B cell (primary cell): ENCODE measurements at regions not wholly inside any gene's neighbourhood (a gene's known extent, or its start where the extent isn't known, plus 50 kb on each side); places are given as distances from the start of the nearest gene placed in this dataset.

ENCODE experiments used
- ATAC-seq: fragments of 200-7000 bp; cut with Tn5 transposase; one replicate; pipeline ENCODE4 v1.10.0; 2021; ENCODE audit warnings: low read depth, mild to moderate bottlenecking, moderate number of reproducible peaks, moderate library complexity
- CTCF ChIA-PET: fragments of 350-600 bp; sonication (Branson Sonifier 250); formaldehyde crosslinking; loops from one replicate; lab custom pipeline; 2021; ENCODE audit warnings: antibody characterized with exemption, inconsistent platforms; lab: Charles Lee
- POLR2A ChIA-PET: fragments of 350-600 bp; sonication (Branson Sonifier 250); formaldehyde crosslinking; loops from one replicate; lab custom pipeline; 2021; ENCODE audit warnings: antibody characterized with exemption; lab: Charles Lee
- DNase-seq: peaks from one replicate; pipeline ENCODE4 v3.0.0; 2013
- H2AFZ ChIP-seq: 2 replicates; pipeline ENCODE4 v1.6.1; 2012; ENCODE audit warnings: mild to moderate bottlenecking, low read depth, low read length; ENCODE audit not compliant: insufficient read depth, poor library complexity, severe bottlenecking
- H3K27ac ChIP-seq, 2 donors: 1 replicate in 1 of 2; 2 replicates in 1 of 2; pipeline ENCODE4 v1.5.1; 2012 to 2013; ENCODE audit warnings: low read length in 2 of 2, mild to moderate bottlenecking in 2 of 2, moderate library complexity in 1 of 2
- H3K27me3 ChIP-seq, 4 experiments: fragments of 200-600 bp in 1 of 4; sonication (generic) in 1 of 4; replicated peaks in 1 of 4; 1 replicate in 2 of 4; 2 replicates in 2 of 4; pipeline versions ENCODE4 v1.6.1 to v1.7.0; 2013 to 2016; ENCODE audit warnings: low read length in 3 of 4, mild to moderate bottlenecking in 2 of 4, mixed read lengths in 1 of 4, moderate library complexity in 1 of 4; ENCODE audit not compliant: insufficient read depth in 4 of 4, control insufficient read depth in 3 of 4; ENCODE audit errors: control extremely low read depth in 1 of 4
- H3K36me3 ChIP-seq, 2 experiments: replicated peaks in 1 of 2; 1 replicate in 1 of 2; 2 replicates in 1 of 2; pipeline versions ENCODE4 v1.6.1 to v1.7.1; 2013; ENCODE audit warnings: low read length in 1 of 2; ENCODE audit not compliant: insufficient read depth in 2 of 2, control insufficient read depth in 1 of 2; ENCODE audit errors: control extremely low read depth in 1 of 2, extremely low read depth in 1 of 2
- H3K4me1 ChIP-seq, 2 donors: fragments of 200-600 bp in 1 of 2; sonication (generic) in 1 of 2; 1 replicate in 1 of 2; 2 replicates in 1 of 2; pipeline versions ENCODE4 v1.5.1 to v1.6.1; 2013 to 2017; ENCODE audit warnings: low read length in 2 of 2; ENCODE audit not compliant: control insufficient read depth in 2 of 2, insufficient read depth in 2 of 2
- H3K4me2 ChIP-seq: replicated peaks from 2 replicates; pipeline ENCODE3; 2012; ENCODE audit warnings: mild to moderate bottlenecking, low read depth, low read length; ENCODE audit not compliant: poor library complexity, severe bottlenecking
- H3K4me3 ChIP-seq, 5 experiments: fragments of 200-600 bp in 1 of 5; sonication (generic) in 1 of 5; 1 replicate in 3 of 5; 2 replicates in 2 of 5; pipeline versions ENCODE4 v1.5.1 to v1.7.0; 2011 to 2016; ENCODE audit warnings: low read length in 4 of 5, mild to moderate bottlenecking in 4 of 5, low read depth in 2 of 5, control low read depth in 1 of 5, moderate library complexity in 1 of 5; ENCODE audit not compliant: insufficient read depth in 1 of 5; ENCODE audit errors: control extremely low read depth in 1 of 5, extremely low read depth in 1 of 5
- H3K79me2 ChIP-seq: fragments of 200-600 bp; sonication (generic); one replicate; pipeline ENCODE4 v1.6.0; 2016; ENCODE audit warnings: low read length; ENCODE audit not compliant: control insufficient read depth, insufficient read depth
- H3K9ac ChIP-seq: fragments of 200-600 bp; sonication (generic); 2 replicates; pipeline ENCODE4 v1.6.1; 2017; ENCODE audit warnings: mild to moderate bottlenecking, low read length, moderate library complexity
- H3K9me3 ChIP-seq, 3 donors: one replicate each; pipeline versions ENCODE4 v1.6.1 to v1.7.1; 2013; ENCODE audit warnings: low read length in 2 of 3; ENCODE audit not compliant: control insufficient read depth in 2 of 3, insufficient read depth in 1 of 3; ENCODE audit errors: control extremely low read depth in 1 of 3
- H4K20me1 ChIP-seq: 2 replicates; pipeline ENCODE4 v1.6.0; 2012; ENCODE audit warnings: mild to moderate bottlenecking, low read length; ENCODE audit not compliant: insufficient read depth, control insufficient read depth, poor library complexity, severe bottlenecking
- H3K27ac Mint-ChIP-seq: one replicate; pipeline ENCODE4 v1.8.0; 2021; ENCODE audit warnings: mixed read lengths
- H3K27me3 Mint-ChIP-seq: one replicate; pipeline ENCODE4 v1.8.0; 2021; ENCODE audit warnings: mixed read lengths
- H3K4me1 Mint-ChIP-seq: one replicate; pipeline ENCODE4 v1.8.0; 2021; ENCODE audit warnings: mixed read lengths
- H3K4me3 Mint-ChIP-seq: one replicate; pipeline ENCODE4 v1.8.0; 2021; ENCODE audit warnings: mixed read lengths
- H3K9me3 Mint-ChIP-seq: one replicate; pipeline ENCODE4 v1.8.0; 2022; ENCODE audit warnings: mixed read lengths; ENCODE audit not compliant: insufficient read depth
- CTCF ChIP-seq: fragments of 200-600 bp; IDR thresholded peaks from one replicate; pipeline ENCODE4 v1.8.0; 2022; ENCODE audit warnings: antibody characterized with exemption, mild to moderate bottlenecking
- EZH2 ChIP-seq: IDR thresholded peaks from 2 replicates; pipeline ENCODE4 v1.6.1; 2012; ENCODE audit warnings: borderline replicate concordance, low read depth, mild to moderate bottlenecking, moderate library complexity, low read length; ENCODE audit not compliant: insufficient read depth, poor library complexity, severe bottlenecking
- WGBS: methylation state at CpG from one replicate; pipeline ENCODE4 v1.1.5; 2013; ENCODE audit warnings: missing lambda C conversion rate; ENCODE audit not compliant: insufficient coverage; 5-methylcytosine and 5-hydroxymethylcytosine counted together
- intact Hi-C: fragments of 100-400 bp; cut with micrococcal nuclease; formaldehyde crosslinking; loops from one replicate; pipeline ENCODE4 v1.10.0; 2022

- H3K4me3 Mint-ChIP-seq = no peak overlapping the region
- no peak overlapping the region for H3K9ac ChIP-seq
- H2AFZ ChIP-seq = no peak overlapping the region
- H3K9me3 ChIP-seq = peaks cover 0 to 2% (median 0%) of the 10 kb centered on the region in 3 donors
- no peaks in the 10 kb centered on the region for H3K27me3 ChIP-seq
- H3K27ac Mint-ChIP-seq = no peak overlapping the region
- no CpG with 5 or more reads among the region's 2 CpGs for WGBS
- no peak overlapping the region for H3K27ac ChIP-seq
- H3K4me1 Mint-ChIP-seq = no peaks in the 10 kb centered on the region
- H3K4me2 ChIP-seq = no peak overlapping the region
- H3K36me3 ChIP-seq = no peaks in the 10 kb centered on the region
- no peak for ATAC-seq
- no peaks in the 10 kb centered on the region for H3K27me3 Mint-ChIP-seq
- H3K4me1 ChIP-seq = no peaks in the 10 kb centered on the region
- CTCF ChIA-PET = interaction anchor here (1.0 kb wide), 1 partner anchor 8 kb away, joined by 3 read pairs; no protein-coding TSS in a partner anchor
- intact Hi-C loops = no loop called here
- H4K20me1 ChIP-seq = no peaks in the 10 kb centered on the region
- POLR2A ChIA-PET = no interaction called here
- DNase-seq = no peak
- TF ChIP-seq EZH2 (no peak), CTCF (no peak)
- no peaks in the 10 kb centered on the region for H3K79me2 ChIP-seq
- H3K4me3 ChIP-seq = no peak overlapping the region
- peaks cover 3% of the 10 kb centered on the region for H3K9me3 Mint-ChIP-seq
Measured at GRCh38 chr15:37536967-37537605, 397.4 kb upstream of the TMCO5A start.

GRCh38 chr15:37537802-37538201 is 396.6 kb upstream of the TMCO5A start:
- Mint-ChIP-seq H3K4me1 (no peaks in the 10 kb centered on the region), H3K27me3 (no peaks in the 10 kb centered on the region), H3K4me3 (no peak overlapping the region), H3K9me3 (peaks cover 3% of the 10 kb centered on the region), H3K27ac (no peak overlapping the region)
- ATAC-seq (no peak), DNase-seq (no peak)
- intact Hi-C loops = no loop called here
- Histone ChIP-seq H2AFZ (no peak overlapping the region), H3K9ac (no peak overlapping the region), H3K4me1 (no peaks in the 10 kb centered on the region), H4K20me1 (no peaks in the 10 kb centered on the region), H3K4me2 (no peak overlapping the region), H3K27me3 (no peaks in the 10 kb centered on the region), H3K79me2 (no peaks in the 10 kb centered on the region), H3K27ac (no peak overlapping the region), H3K4me3 (no peak overlapping the region), H3K9me3 (peaks cover 0 to 2% (median 0%) of the 10 kb centered on the region in 3 donors), H3K36me3 (no peaks in the 10 kb centered on the region)
- POLR2A ChIA-PET = no interaction called here
- no CpG with 5 or more reads among the region's 1 CpG for WGBS
- CTCF ChIA-PET = interaction anchor here (1.0 kb wide), 1 partner anchor 9 kb away, joined by 3 read pairs; no protein-coding TSS in a partner anchor
- TF ChIP-seq EZH2 = no peak
- TF ChIP-seq CTCF = no peak
